Activated naive CD8-positive, alpha-beta T cell treated with anti-CD3 and anti-CD28 coated beads for 36 hours (primary cell): ENCODE measurements at regions not wholly inside any gene's neighbourhood (a gene's known extent, or its start where the extent isn't known, plus 50 kb on each side); places are given as distances from the start of the nearest gene placed in this dataset.
"Not testable (repeated sequence)": the region's sequence is repeated elsewhere in the genome, so short reads cannot be mapped to it uniquely, and the experiment has no call there.

Experiments
- DNase-seq: peaks from one replicate; pipeline ENCODE4 v3.0.0; 2021
- H3K27ac Mint-ChIP-seq: one replicate; pipeline ENCODE4 v1.8.0; 2022; ENCODE audit warnings: mild to moderate bottlenecking, moderate library complexity, mixed read lengths
- H3K27me3 Mint-ChIP-seq: one replicate; pipeline ENCODE4 v1.8.0; 2022; ENCODE audit warnings: mild to moderate bottlenecking, mixed read lengths
- H3K36me3 Mint-ChIP-seq: one replicate; pipeline ENCODE4 v1.8.0; 2021; ENCODE audit warnings: mild to moderate bottlenecking, mixed read lengths
- H3K4me1 Mint-ChIP-seq: one replicate; pipeline ENCODE4 v1.8.0; 2021; ENCODE audit warnings: mixed read lengths
- H3K4me3 Mint-ChIP-seq: one replicate; pipeline ENCODE4 v1.8.0; 2022; ENCODE audit warnings: mild to moderate bottlenecking, moderate library complexity, mixed read lengths
- H3K9me3 Mint-ChIP-seq: one replicate; pipeline ENCODE4 v1.8.0; 2022; ENCODE audit warnings: mixed read lengths

DNA sequence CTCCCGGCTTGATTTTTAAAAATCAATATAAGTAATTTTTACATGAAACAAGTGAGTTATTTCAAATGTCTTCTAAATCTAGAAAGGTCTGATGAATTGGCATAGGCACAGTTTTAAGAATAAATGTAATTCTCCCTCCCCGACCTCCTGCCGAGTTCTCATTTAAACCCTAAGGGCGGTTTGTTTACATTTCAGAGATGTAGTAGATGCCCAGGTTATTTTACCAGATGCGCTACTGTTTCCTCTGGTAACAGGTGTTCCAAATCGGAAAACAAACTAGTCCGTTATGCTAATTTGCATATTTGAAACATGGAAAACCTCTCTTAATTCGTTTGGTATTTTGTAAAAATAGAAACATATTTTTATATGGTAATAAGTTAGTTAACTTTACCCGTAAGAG, 53.8 kb upstream of the CFAP126 start:
- Mint-ChIP-seq H3K4me1 (peaks cover 8% of the 10 kb centered on the region), H3K4me3 (peak overlapping the region; percentile 74), H3K9me3 (peaks cover 1% of the 10 kb centered on the region), H3K36me3 (peaks cover 4% of the 10 kb centered on the region), H3K27ac (no peak overlapping the region), H3K27me3 (peaks cover 12% of the 10 kb centered on the region)
- no peak for DNase-seq

DNA sequence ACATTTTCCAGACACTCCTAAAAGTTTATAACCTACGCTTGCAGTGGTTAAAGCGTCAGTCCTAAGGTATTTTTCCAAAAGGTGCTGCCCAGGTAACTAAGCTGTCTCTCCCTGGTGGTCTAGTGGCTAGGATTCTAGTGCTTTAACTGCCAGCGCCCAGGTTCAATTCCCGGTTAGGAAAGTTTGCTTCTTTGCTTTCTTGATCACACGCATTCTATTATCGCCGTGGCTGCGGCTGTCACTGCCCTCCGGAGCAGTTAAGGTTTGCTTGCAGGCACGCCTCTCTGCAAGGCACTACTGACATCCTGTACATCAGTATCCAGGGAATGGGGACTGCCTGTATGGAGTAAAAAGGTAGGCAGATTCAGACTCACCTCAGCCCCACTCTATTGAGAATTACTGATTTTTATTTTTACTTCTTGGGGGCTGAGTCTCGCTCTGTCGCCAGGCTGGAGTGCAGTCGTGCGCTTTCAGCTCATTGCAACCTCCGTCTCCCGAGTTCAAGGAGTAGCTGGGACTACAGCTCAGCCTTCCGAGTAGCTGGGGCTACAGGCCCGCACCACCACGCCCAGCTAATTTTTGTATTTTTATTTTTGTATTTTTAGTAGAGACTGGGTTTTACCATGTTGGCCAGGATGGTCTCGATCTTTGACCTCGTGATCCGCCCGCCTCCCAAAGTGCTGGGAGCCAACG, 53.2 kb upstream of the CFAP126 start:
- peaks cover 12% of the 10 kb centered on the region for H3K27me3 Mint-ChIP-seq
- peaks cover 1% of the 10 kb centered on the region for H3K9me3 Mint-ChIP-seq
- DNase-seq: no peak
- H3K36me3 Mint-ChIP-seq: peaks cover 4% of the 10 kb centered on the region
- H3K4me1 Mint-ChIP-seq: peaks cover 8% of the 10 kb centered on the region
- H3K27ac Mint-ChIP-seq: no peak overlapping the region
- peak overlapping the region; percentile 29 for H3K4me3 Mint-ChIP-seq

DNA sequence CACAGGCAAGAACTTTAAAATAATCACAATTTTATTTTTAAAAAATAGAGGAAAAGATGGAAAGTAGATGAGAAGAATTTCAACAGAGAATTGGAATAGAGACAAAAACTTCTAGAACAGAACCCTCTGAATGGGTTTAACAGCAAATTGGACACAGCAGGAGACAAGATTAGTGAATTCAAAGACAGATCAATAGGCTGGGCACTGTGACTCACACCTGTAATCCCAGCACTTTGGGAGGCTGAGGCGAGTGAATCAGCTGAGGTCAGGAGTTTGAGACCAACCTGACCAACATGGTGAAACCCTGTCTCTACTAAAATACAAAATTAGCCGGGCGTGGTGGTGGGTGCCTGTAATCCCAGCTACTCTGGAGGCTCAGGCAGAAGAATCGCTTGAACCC, 49.9 kb upstream of the CFAP126 start:
- H3K4me3 Mint-ChIP-seq, DNase-seq, H3K27ac Mint-ChIP-seq, H3K27me3 Mint-ChIP-seq, H3K4me1 Mint-ChIP-seq, H3K9me3 Mint-ChIP-seq, H3K36me3 Mint-ChIP-seq: not testable (repeated sequence)
